CD4-positive, alpha-beta memory T cell (primary cell): ENCODE measurements at regions not wholly inside any gene's neighbourhood (a gene's known extent, or its start where the extent isn't known, plus 50 kb on each side); places are given as distances from the start of the nearest gene placed in this dataset.

Experiments used
- CTCF ChIA-PET: fragments of 350-600 bp; sonication (Branson Sonifier 250); formaldehyde crosslinking; loops from one replicate; lab custom pipeline; 2021; ENCODE audit warnings: inconsistent platforms; ENCODE audit not compliant: partially characterized antibody; lab: Charles Lee
- POLR2A ChIA-PET: fragments of 350-600 bp; sonication (Branson Sonifier 250); formaldehyde crosslinking; loops from one replicate; lab custom pipeline; 2021; ENCODE audit not compliant: partially characterized antibody; lab: Charles Lee
- DNase-seq, 5 donors: peaks; one replicate each; pipeline versions ENCODE4 v3.0.0 to v3.0.0-alpha.2; 2020 to 2022; ENCODE audit warnings: mixed read lengths in 1 of 5
- H3K27ac ChIP-seq: one replicate; pipeline ENCODE4 v1.7.0; 2013; ENCODE audit warnings: low read depth, low read length
- H3K27me3 ChIP-seq: 2 replicates; pipeline ENCODE4 v1.7.0; 2013; ENCODE audit warnings: mild to moderate bottlenecking, low read length, moderate library complexity; ENCODE audit not compliant: insufficient read depth
- H3K36me3 ChIP-seq: 2 replicates; pipeline ENCODE4 v1.7.0; 2013; ENCODE audit warnings: mild to moderate bottlenecking, low read length, moderate library complexity; ENCODE audit not compliant: insufficient read depth
- H3K4me1 ChIP-seq: 2 replicates; pipeline ENCODE4 v1.7.0; 2013; ENCODE audit warnings: mild to moderate bottlenecking, low read length, moderate library complexity; ENCODE audit not compliant: insufficient read depth
- H3K4me3 ChIP-seq, 2 donors: one replicate each; pipeline ENCODE4 v1.7.0; 2013; ENCODE audit warnings: low read length in 2 of 2, mild to moderate bottlenecking in 1 of 2
- H3K9me3 ChIP-seq, 2 donors: one replicate each; pipeline ENCODE4 v1.7.0; 2013; ENCODE audit warnings: low read length in 2 of 2, control low read depth in 1 of 2; ENCODE audit not compliant: control insufficient read depth in 1 of 2
- H3K27ac Mint-ChIP-seq, 7 donors: one replicate each; pipeline ENCODE4 v1.8.0; 2020 to 2021; ENCODE audit warnings: mixed read lengths in 7 of 7, mild to moderate bottlenecking in 6 of 7, inconsistent platforms in 3 of 7, moderate library complexity in 3 of 7
- H3K27me3 Mint-ChIP-seq, 2 donors: one replicate each; pipeline ENCODE4 v1.8.0; 2020 to 2021; ENCODE audit warnings: mixed read lengths in 2 of 2
- H3K36me3 Mint-ChIP-seq, 2 donors: one replicate each; pipeline ENCODE4 v1.8.0; 2020 to 2021; ENCODE audit warnings: mixed read lengths in 2 of 2, inconsistent platforms in 1 of 2, mild to moderate bottlenecking in 1 of 2
- H3K4me1 Mint-ChIP-seq, 4 donors: one replicate each; pipeline ENCODE4 v1.8.0; 2020 to 2021; ENCODE audit warnings: mixed read lengths in 4 of 4, mild to moderate bottlenecking in 1 of 4
- H3K4me3 Mint-ChIP-seq, 8 donors: one replicate each; pipeline ENCODE4 v1.8.0; 2020 to 2021; ENCODE audit warnings: mixed read lengths in 8 of 8, mild to moderate bottlenecking in 7 of 8, moderate library complexity in 6 of 8, inconsistent platforms in 3 of 8
- H3K9me3 Mint-ChIP-seq, 8 donors: one replicate each; pipeline ENCODE4 v1.8.0; 2020 to 2021; ENCODE audit warnings: mixed read lengths in 8 of 8, mild to moderate bottlenecking in 5 of 8, inconsistent platforms in 3 of 8, moderate library complexity in 1 of 8
- intact Hi-C: fragments of 100-400 bp; cut with micrococcal nuclease; formaldehyde crosslinking; loops from one replicate; pipeline ENCODE4 v1.15.1; 2023

GRCh38 chr4:62914758-62915157 lies 1494.5 kb downstream of the TECRL start:
- intact Hi-C loops, result no loop called here
- no peaks in the 10 kb centered on the region for H3K4me1 Mint-ChIP-seq
- ChIA-PET CTCF (no interaction called here), POLR2A (no interaction called here)
- H3K27ac Mint-ChIP-seq, result no peak overlapping the region
- no peak overlapping the region for H3K27ac ChIP-seq
- no peaks in the 10 kb centered on the region for H3K36me3 Mint-ChIP-seq
- no peaks in the 10 kb centered on the region for H3K36me3 ChIP-seq
- H3K9me3 Mint-ChIP-seq, result peaks cover 0 to 9% (median 4%) of the 10 kb centered on the region in 8 donors
- no peak for DNase-seq
- no peak overlapping the region for H3K4me3 ChIP-seq
- H3K4me1 ChIP-seq, result no peaks in the 10 kb centered on the region
- H3K9me3 ChIP-seq, result peaks cover 0 to 3% of the 10 kb centered on the region in 2 donors
- H3K27me3 Mint-ChIP-seq, result no peaks in the 10 kb centered on the region
- H3K4me3 Mint-ChIP-seq, result no peak overlapping the region
- H3K27me3 ChIP-seq, result no peaks in the 10 kb centered on the region

- no peaks in the 10 kb centered on the region for H3K4me1 ChIP-seq
- Mint-ChIP-seq H3K27me3 (no peaks in the 10 kb centered on the region), H3K36me3 (no peaks in the 10 kb centered on the region), H3K4me1 (no peaks in the 10 kb centered on the region), H3K9me3 (peaks cover 0 to 9% (median 4%) of the 10 kb centered on the region in 8 donors), H3K27ac (no peak overlapping the region), H3K4me3 (no peak overlapping the region)
- no peak overlapping the region for H3K4me3 ChIP-seq
- H3K36me3 ChIP-seq, result no peaks in the 10 kb centered on the region
- H3K27me3 ChIP-seq, result no peaks in the 10 kb centered on the region
- intact Hi-C loops, result no loop called here
- DNase-seq, result no peak
- H3K27ac ChIP-seq, result no peak overlapping the region
- ChIA-PET POLR2A (no interaction called here), CTCF (no interaction called here)
- H3K9me3 ChIP-seq, result peaks cover 0 to 3% of the 10 kb centered on the region in 2 donors
Measured at GRCh38 chr4:62913065-62913464, 1496.2 kb downstream of the TECRL start.

- H3K36me3 Mint-ChIP-seq, result no peaks in the 10 kb centered on the region
- H3K27ac Mint-ChIP-seq, result no peak overlapping the region
- Histone ChIP-seq H3K4me1 (no peaks in the 10 kb centered on the region), H3K27ac (no peak overlapping the region), H3K36me3 (no peaks in the 10 kb centered on the region), H3K27me3 (no peaks in the 10 kb centered on the region), H3K9me3 (peaks cover 0 to 3% of the 10 kb centered on the region in 2 donors), H3K4me3 (no peak overlapping the region)
- no peak overlapping the region for H3K4me3 Mint-ChIP-seq
- DNase-seq, result no peak
- CTCF ChIA-PET, result no interaction called here
- no peaks in the 10 kb centered on the region for H3K27me3 Mint-ChIP-seq
- intact Hi-C loops, result no loop called here
- peaks cover 0 to 9% (median 4%) of the 10 kb centered on the region in 8 donors for H3K9me3 Mint-ChIP-seq
- POLR2A ChIA-PET, result no interaction called here
- no peaks in the 10 kb centered on the region for H3K4me1 Mint-ChIP-seq
Measured at GRCh38 chr4:62912531-62912930, 1496.7 kb downstream of the TECRL start.

- no peaks in the 10 kb centered on the region for H3K36me3 ChIP-seq
- no peaks in the 10 kb centered on the region for H3K27me3 Mint-ChIP-seq
- H3K4me3 ChIP-seq, result no peak overlapping the region
- no peak overlapping the region for H3K27ac Mint-ChIP-seq
- H3K27me3 ChIP-seq, result no peaks in the 10 kb centered on the region
- POLR2A ChIA-PET, result no interaction called here
- CTCF ChIA-PET, result no interaction called here
- no peak for DNase-seq
- H3K27ac ChIP-seq, result no peak overlapping the region
- intact Hi-C loops, result no loop called here
- H3K36me3 Mint-ChIP-seq, result no peaks in the 10 kb centered on the region
- H3K9me3 Mint-ChIP-seq, result peaks cover 0 to 9% (median 2%) of the 10 kb centered on the region in 8 donors
- H3K4me3 Mint-ChIP-seq, result no peak overlapping the region
- H3K9me3 ChIP-seq, result peaks cover 0 to 3% of the 10 kb centered on the region in 2 donors
- H3K4me1 ChIP-seq, result no peaks in the 10 kb centered on the region
- no peaks in the 10 kb centered on the region for H3K4me1 Mint-ChIP-seq
Measured at GRCh38 chr4:62909238-62909637, 1500.0 kb downstream of the TECRL start.

- POLR2A ChIA-PET, result no interaction called here
- intact Hi-C loops, result no loop called here
- no peaks in the 10 kb centered on the region for H3K36me3 ChIP-seq
- no peaks in the 10 kb centered on the region for H3K27me3 ChIP-seq
- H3K9me3 ChIP-seq, result no peaks in the 10 kb centered on the region
- Mint-ChIP-seq H3K27me3 (no peaks in the 10 kb centered on the region), H3K4me3 (no peak overlapping the region), H3K27ac (peak overlapping the region in 1 of 7 donors; percentile 55), H3K4me1 (no peaks in the 10 kb centered on the region), H3K9me3 (peaks cover 2 to 17% (median 9%) of the 10 kb centered on the region in 8 donors), H3K36me3 (no peaks in the 10 kb centered on the region)
- no peak overlapping the region for H3K27ac ChIP-seq
- CTCF ChIA-PET, result no interaction called here
- H3K4me1 ChIP-seq, result no peaks in the 10 kb centered on the region
- DNase-seq, result no peak
- H3K4me3 ChIP-seq, result no peak overlapping the region
Measured at GRCh38 chr4:62901101-62901500, 1508.1 kb downstream of the TECRL start.

- H3K4me1 ChIP-seq, result no peaks in the 10 kb centered on the region
- CTCF ChIA-PET, result no interaction called here
- no peaks in the 10 kb centered on the region for H3K36me3 Mint-ChIP-seq
- peaks cover 2 to 17% (median 10%) of the 10 kb centered on the region in 8 donors for H3K9me3 Mint-ChIP-seq
- POLR2A ChIA-PET, result no interaction called here
- H3K27me3 ChIP-seq, result no peaks in the 10 kb centered on the region
- H3K4me3 ChIP-seq, result no peak overlapping the region
- H3K4me3 Mint-ChIP-seq, result no peak overlapping the region
- no peak overlapping the region for H3K27ac ChIP-seq
- H3K4me1 Mint-ChIP-seq, result no peaks in the 10 kb centered on the region
- no peak overlapping the region for H3K27ac Mint-ChIP-seq
- H3K27me3 Mint-ChIP-seq, result no peaks in the 10 kb centered on the region
- no peaks in the 10 kb centered on the region for H3K9me3 ChIP-seq
- no peak for DNase-seq
- H3K36me3 ChIP-seq, result no peaks in the 10 kb centered on the region
- intact Hi-C loops, result no loop called here
Measured at GRCh38 chr4:62899646-62900364, 1509.4 kb downstream of the TECRL start.

- CTCF ChIA-PET, result no interaction called here
- no peaks in the 10 kb centered on the region for H3K4me1 ChIP-seq
- H3K9me3 ChIP-seq, result no peaks in the 10 kb centered on the region
- H3K36me3 ChIP-seq, result no peaks in the 10 kb centered on the region
- DNase-seq, result no peak
- no peak overlapping the region for H3K27ac ChIP-seq
- H3K4me3 ChIP-seq, result no peak overlapping the region
- intact Hi-C loops, result no loop called here
- H3K4me3 Mint-ChIP-seq, result no peak overlapping the region
- H3K36me3 Mint-ChIP-seq, result no peaks in the 10 kb centered on the region
- no peak overlapping the region for H3K27ac Mint-ChIP-seq
- H3K27me3 ChIP-seq, result no peaks in the 10 kb centered on the region
- H3K9me3 Mint-ChIP-seq, result peaks cover 2 to 15% (median 8%) of the 10 kb centered on the region in 8 donors
- POLR2A ChIA-PET, result no interaction called here
- no peaks in the 10 kb centered on the region for H3K27me3 Mint-ChIP-seq
- no peaks in the 10 kb centered on the region for H3K4me1 Mint-ChIP-seq
Measured at GRCh38 chr4:62898115-62898514, 1511.1 kb downstream of the TECRL start.
